CD4-positive, alpha-beta memory T cell (primary cell): ENCODE measurements at regions not wholly inside any gene's neighbourhood (a gene's known extent, or its start where the extent isn't known, plus 50 kb on each side); places are given as distances from the start of the nearest gene placed in this dataset.

ENCODE experiments used
- CTCF ChIA-PET: fragments of 350-600 bp; sonication (Branson Sonifier 250); formaldehyde crosslinking; loops from one replicate; lab custom pipeline; 2021; ENCODE audit warnings: inconsistent platforms; ENCODE audit not compliant: partially characterized antibody; lab: Charles Lee
- POLR2A ChIA-PET: fragments of 350-600 bp; sonication (Branson Sonifier 250); formaldehyde crosslinking; loops from one replicate; lab custom pipeline; 2021; ENCODE audit not compliant: partially characterized antibody; lab: Charles Lee
- DNase-seq, 5 donors: peaks; one replicate each; pipeline versions ENCODE4 v3.0.0 to v3.0.0-alpha.2; 2020 to 2022; ENCODE audit warnings: mixed read lengths in 1 of 5
- H3K27ac ChIP-seq: one replicate; pipeline ENCODE4 v1.7.0; 2013; ENCODE audit warnings: low read depth, low read length
- H3K27me3 ChIP-seq: 2 replicates; pipeline ENCODE4 v1.7.0; 2013; ENCODE audit warnings: mild to moderate bottlenecking, low read length, moderate library complexity; ENCODE audit not compliant: insufficient read depth
- H3K36me3 ChIP-seq: 2 replicates; pipeline ENCODE4 v1.7.0; 2013; ENCODE audit warnings: mild to moderate bottlenecking, low read length, moderate library complexity; ENCODE audit not compliant: insufficient read depth
- H3K4me1 ChIP-seq: 2 replicates; pipeline ENCODE4 v1.7.0; 2013; ENCODE audit warnings: mild to moderate bottlenecking, low read length, moderate library complexity; ENCODE audit not compliant: insufficient read depth
- H3K4me3 ChIP-seq, 2 donors: one replicate each; pipeline ENCODE4 v1.7.0; 2013; ENCODE audit warnings: low read length in 2 of 2, mild to moderate bottlenecking in 1 of 2
- H3K9me3 ChIP-seq, 2 donors: one replicate each; pipeline ENCODE4 v1.7.0; 2013; ENCODE audit warnings: low read length in 2 of 2, control low read depth in 1 of 2; ENCODE audit not compliant: control insufficient read depth in 1 of 2
- H3K27ac Mint-ChIP-seq, 7 donors: one replicate each; pipeline ENCODE4 v1.8.0; 2020 to 2021; ENCODE audit warnings: mixed read lengths in 7 of 7, mild to moderate bottlenecking in 6 of 7, inconsistent platforms in 3 of 7, moderate library complexity in 3 of 7
- H3K27me3 Mint-ChIP-seq, 2 donors: one replicate each; pipeline ENCODE4 v1.8.0; 2020 to 2021; ENCODE audit warnings: mixed read lengths in 2 of 2
- H3K36me3 Mint-ChIP-seq, 2 donors: one replicate each; pipeline ENCODE4 v1.8.0; 2020 to 2021; ENCODE audit warnings: mixed read lengths in 2 of 2, inconsistent platforms in 1 of 2, mild to moderate bottlenecking in 1 of 2
- H3K4me1 Mint-ChIP-seq, 4 donors: one replicate each; pipeline ENCODE4 v1.8.0; 2020 to 2021; ENCODE audit warnings: mixed read lengths in 4 of 4, mild to moderate bottlenecking in 1 of 4
- H3K4me3 Mint-ChIP-seq, 8 donors: one replicate each; pipeline ENCODE4 v1.8.0; 2020 to 2021; ENCODE audit warnings: mixed read lengths in 8 of 8, mild to moderate bottlenecking in 7 of 8, moderate library complexity in 6 of 8, inconsistent platforms in 3 of 8
- H3K9me3 Mint-ChIP-seq, 8 donors: one replicate each; pipeline ENCODE4 v1.8.0; 2020 to 2021; ENCODE audit warnings: mixed read lengths in 8 of 8, mild to moderate bottlenecking in 5 of 8, inconsistent platforms in 3 of 8, moderate library complexity in 1 of 8
- intact Hi-C: fragments of 100-400 bp; cut with micrococcal nuclease; formaldehyde crosslinking; loops from one replicate; pipeline ENCODE4 v1.15.1; 2023

DNA sequence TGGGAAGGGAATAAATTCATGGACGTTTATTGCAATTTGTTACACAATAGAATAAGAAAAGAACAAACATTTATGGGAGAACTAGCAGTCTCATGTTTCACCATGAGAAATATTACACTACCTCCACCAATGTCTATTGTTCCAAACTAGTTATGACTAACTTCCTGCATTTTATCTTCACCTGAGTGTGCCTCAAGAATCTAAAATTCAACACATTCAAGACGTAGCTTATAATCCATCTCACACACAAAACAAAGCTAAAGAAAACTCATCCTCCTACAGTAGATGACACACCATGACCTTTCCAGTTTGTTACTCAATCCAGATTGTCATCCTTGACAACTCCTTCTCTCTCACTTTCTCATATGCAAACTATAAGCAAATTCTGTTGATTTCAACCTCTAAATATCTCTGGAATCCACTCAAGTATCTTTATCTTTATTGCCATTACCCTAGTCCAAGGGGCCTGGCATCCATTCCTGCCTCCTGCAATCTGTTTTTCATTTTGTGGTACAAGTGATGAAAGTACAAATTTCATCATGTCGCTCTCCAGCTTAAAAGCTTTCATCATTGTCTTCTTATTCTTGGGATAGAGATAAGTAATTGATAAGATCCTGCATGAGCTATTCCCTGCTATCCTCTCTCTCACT lies 229.9 kb downstream of the NR2F2 start:
- H3K36me3 ChIP-seq: no peaks in the 10 kb centered on the region
- DNase-seq: no peak
- no peaks in the 10 kb centered on the region for H3K4me1 Mint-ChIP-seq
- no peaks in the 10 kb centered on the region for H3K4me1 ChIP-seq
- no peak overlapping the region for H3K27ac ChIP-seq
- H3K4me3 Mint-ChIP-seq: no peak overlapping the region
- intact Hi-C loops: no loop called here
- no peaks in the 10 kb centered on the region for H3K36me3 Mint-ChIP-seq
- no peaks in the 10 kb centered on the region for H3K27me3 ChIP-seq
- peaks cover 0 to 24% (median 11%) of the 10 kb centered on the region in 8 donors for H3K9me3 Mint-ChIP-seq
- ChIA-PET POLR2A (no interaction called here), CTCF (no interaction called here)
- H3K4me3 ChIP-seq: no peak overlapping the region
- H3K9me3 ChIP-seq: no peaks in the 10 kb centered on the region
- no peak overlapping the region for H3K27ac Mint-ChIP-seq
- H3K27me3 Mint-ChIP-seq: no peaks in the 10 kb centered on the region

DNA sequence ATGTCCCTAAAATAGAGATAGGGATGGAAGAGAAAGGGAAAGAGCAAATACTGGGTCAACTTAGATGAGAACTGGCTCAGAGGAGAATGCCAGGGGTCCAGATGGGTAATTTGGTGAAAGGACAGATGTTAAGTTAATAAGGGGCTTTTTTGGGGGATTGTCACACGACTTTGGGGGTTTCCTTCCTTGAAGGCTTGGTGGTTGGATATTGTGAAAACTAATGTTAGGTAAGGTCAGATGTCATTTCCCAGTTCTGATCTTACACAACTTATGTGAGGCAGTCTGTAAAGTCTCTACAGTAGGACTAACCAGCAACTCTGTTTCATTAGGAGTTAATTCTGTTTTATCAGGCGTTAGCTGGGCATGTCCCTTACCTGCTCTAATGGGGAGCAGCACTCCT lies 231.1 kb downstream of the NR2F2 start:
- H3K27me3 ChIP-seq: no peaks in the 10 kb centered on the region
- H3K27me3 Mint-ChIP-seq: no peaks in the 10 kb centered on the region
- no peak for DNase-seq
- no peak overlapping the region for H3K4me3 Mint-ChIP-seq
- ChIA-PET CTCF (no interaction called here), POLR2A (no interaction called here)
- intact Hi-C loops: no loop called here
- H3K27ac ChIP-seq: no peak overlapping the region
- no peaks in the 10 kb centered on the region for H3K4me1 Mint-ChIP-seq
- no peaks in the 10 kb centered on the region for H3K4me1 ChIP-seq
- H3K9me3 ChIP-seq: no peaks in the 10 kb centered on the region
- peaks cover 0 to 26% (median 12%) of the 10 kb centered on the region in 8 donors for H3K9me3 Mint-ChIP-seq
- H3K36me3 ChIP-seq: no peaks in the 10 kb centered on the region
- H3K4me3 ChIP-seq: no peak overlapping the region
- no peak overlapping the region for H3K27ac Mint-ChIP-seq
- H3K36me3 Mint-ChIP-seq: no peaks in the 10 kb centered on the region

DNA sequence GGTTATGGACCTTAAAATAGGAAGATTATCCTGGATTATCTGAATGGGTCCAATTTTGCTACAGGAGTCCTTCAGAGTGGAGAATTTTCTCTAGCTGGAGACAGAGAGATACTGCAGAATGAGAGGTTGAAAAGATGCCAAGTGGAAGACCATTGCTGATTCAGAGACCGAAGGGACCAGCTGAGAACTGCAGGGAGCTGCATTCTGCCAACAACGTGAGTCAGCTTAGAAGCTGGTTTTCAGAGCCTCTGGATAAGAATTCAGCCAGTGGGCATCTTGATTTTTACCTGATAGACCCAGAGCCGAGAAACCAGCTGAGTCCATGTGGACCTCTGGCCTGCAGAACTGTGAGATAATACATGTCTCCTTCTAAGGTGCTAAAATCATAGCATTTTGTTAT lies 234.0 kb downstream of the NR2F2 start:
- intact Hi-C loops: no loop called here
- no peaks in the 10 kb centered on the region for H3K4me1 Mint-ChIP-seq
- ChIA-PET POLR2A (no interaction called here), CTCF (no interaction called here)
- Histone ChIP-seq H3K4me1 (no peaks in the 10 kb centered on the region), H3K4me3 (no peak overlapping the region), H3K27me3 (no peaks in the 10 kb centered on the region), H3K27ac (no peak overlapping the region), H3K36me3 (no peaks in the 10 kb centered on the region), H3K9me3 (no peaks in the 10 kb centered on the region)
- peaks cover 0 to 27% (median 10%) of the 10 kb centered on the region in 8 donors for H3K9me3 Mint-ChIP-seq
- H3K27me3 Mint-ChIP-seq: no peaks in the 10 kb centered on the region
- H3K27ac Mint-ChIP-seq: no peak overlapping the region
- H3K36me3 Mint-ChIP-seq: no peaks in the 10 kb centered on the region
- no peak overlapping the region for H3K4me3 Mint-ChIP-seq
- DNase-seq: no peak

DNA sequence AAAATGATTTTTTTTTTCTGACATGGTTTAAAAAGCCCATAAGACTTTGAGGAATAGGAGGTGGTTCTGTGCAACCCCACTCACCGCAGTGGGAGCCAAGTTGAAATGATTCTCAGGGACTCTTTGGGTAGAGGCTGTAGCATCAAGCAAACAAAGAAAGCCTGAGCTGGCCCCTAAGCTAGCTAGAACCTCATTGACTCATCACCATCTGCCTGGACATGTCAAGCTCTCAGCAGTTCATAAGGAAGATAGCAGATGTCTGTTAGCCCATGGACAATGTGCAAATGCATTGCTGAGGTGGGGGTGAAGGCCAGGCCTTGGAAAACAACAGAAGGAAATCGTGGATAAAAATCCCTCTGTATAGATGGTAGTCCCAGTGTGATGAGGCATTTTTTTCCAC lies 234.8 kb downstream of the NR2F2 start:
- Histone ChIP-seq H3K36me3 (no peaks in the 10 kb centered on the region), H3K4me3 (no peak overlapping the region), H3K4me1 (no peaks in the 10 kb centered on the region), H3K27me3 (no peaks in the 10 kb centered on the region), H3K9me3 (no peaks in the 10 kb centered on the region), H3K27ac (no peak overlapping the region)
- ChIA-PET CTCF (no interaction called here), POLR2A (no interaction called here)
- H3K4me3 Mint-ChIP-seq: no peak overlapping the region
- DNase-seq: no peak
- no peaks in the 10 kb centered on the region for H3K27me3 Mint-ChIP-seq
- H3K9me3 Mint-ChIP-seq: peaks cover 0 to 28% (median 11%) of the 10 kb centered on the region in 8 donors
- H3K4me1 Mint-ChIP-seq: no peaks in the 10 kb centered on the region
- intact Hi-C loops: no loop called here
- no peak overlapping the region for H3K27ac Mint-ChIP-seq
- no peaks in the 10 kb centered on the region for H3K36me3 Mint-ChIP-seq

DNA sequence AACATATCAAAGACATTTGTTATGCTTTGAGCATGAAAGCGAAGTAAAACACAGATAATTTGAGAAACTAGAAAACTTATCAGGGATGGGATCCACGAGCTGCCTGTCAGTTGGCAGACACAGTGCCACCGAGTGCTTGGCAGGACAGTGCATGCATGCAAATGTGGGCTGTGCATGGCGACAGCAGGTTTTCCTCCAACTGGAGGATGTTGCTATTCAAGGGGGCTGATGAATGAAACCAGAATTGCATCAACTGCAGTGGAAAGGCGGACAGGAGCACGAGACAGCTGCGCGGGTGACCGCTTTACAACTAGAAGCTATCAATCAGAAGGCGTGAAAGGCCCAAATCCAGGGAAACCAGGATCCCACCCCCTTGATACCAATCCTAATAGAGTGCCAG lies 244.3 kb downstream of the NR2F2 start:
- Mint-ChIP-seq H3K4me3 (no peak overlapping the region), H3K9me3 (peaks cover 2 to 7% (median 3%) of the 10 kb centered on the region in 8 donors), H3K4me1 (no peaks in the 10 kb centered on the region), H3K36me3 (no peaks in the 10 kb centered on the region), H3K27ac (no peak overlapping the region), H3K27me3 (peaks cover 0 to 1% of the 10 kb centered on the region in 2 donors)
- DNase-seq: no peak
- H3K9me3 ChIP-seq: no peaks in the 10 kb centered on the region
- no peaks in the 10 kb centered on the region for H3K4me1 ChIP-seq
- intact Hi-C loops: no loop called here
- H3K27me3 ChIP-seq: no peaks in the 10 kb centered on the region
- no peak overlapping the region for H3K27ac ChIP-seq
- H3K4me3 ChIP-seq: no peak overlapping the region
- ChIA-PET POLR2A (no interaction called here), CTCF (no interaction called here)
- H3K36me3 ChIP-seq: no peaks in the 10 kb centered on the region

DNA sequence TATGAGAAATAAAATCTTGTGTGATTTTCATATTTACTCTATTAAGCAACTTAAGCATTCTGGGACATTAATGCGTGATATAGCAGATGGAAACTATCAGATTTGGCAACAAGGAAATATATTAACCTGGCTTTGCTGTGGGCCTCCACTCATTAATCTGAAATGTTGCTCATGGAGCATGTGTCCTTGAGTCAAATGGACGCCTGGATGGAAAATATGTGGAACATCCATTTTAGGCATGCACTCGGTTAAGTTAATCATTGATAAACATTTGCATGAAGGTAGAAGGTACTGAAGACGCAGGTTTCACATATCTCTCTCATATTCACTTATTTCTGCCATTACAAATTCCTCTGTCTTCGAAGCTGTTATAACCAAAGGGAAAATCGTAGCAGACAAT lies 246.1 kb downstream of the NR2F2 start:
- no peak overlapping the region for H3K4me3 Mint-ChIP-seq
- Histone ChIP-seq H3K4me3 (no peak overlapping the region), H3K9me3 (no peaks in the 10 kb centered on the region), H3K36me3 (no peaks in the 10 kb centered on the region), H3K27ac (no peak overlapping the region), H3K27me3 (no peaks in the 10 kb centered on the region), H3K4me1 (no peaks in the 10 kb centered on the region)
- H3K27me3 Mint-ChIP-seq: peaks cover 0 to 1% of the 10 kb centered on the region in 2 donors
- no peak overlapping the region for H3K27ac Mint-ChIP-seq
- no peaks in the 10 kb centered on the region for H3K4me1 Mint-ChIP-seq
- ChIA-PET POLR2A (no interaction called here), CTCF (no interaction called here)
- intact Hi-C loops: no loop called here
- no peak for DNase-seq
- no peaks in the 10 kb centered on the region for H3K36me3 Mint-ChIP-seq
- H3K9me3 Mint-ChIP-seq: peaks cover 2 to 7% (median 3%) of the 10 kb centered on the region in 8 donors

DNA sequence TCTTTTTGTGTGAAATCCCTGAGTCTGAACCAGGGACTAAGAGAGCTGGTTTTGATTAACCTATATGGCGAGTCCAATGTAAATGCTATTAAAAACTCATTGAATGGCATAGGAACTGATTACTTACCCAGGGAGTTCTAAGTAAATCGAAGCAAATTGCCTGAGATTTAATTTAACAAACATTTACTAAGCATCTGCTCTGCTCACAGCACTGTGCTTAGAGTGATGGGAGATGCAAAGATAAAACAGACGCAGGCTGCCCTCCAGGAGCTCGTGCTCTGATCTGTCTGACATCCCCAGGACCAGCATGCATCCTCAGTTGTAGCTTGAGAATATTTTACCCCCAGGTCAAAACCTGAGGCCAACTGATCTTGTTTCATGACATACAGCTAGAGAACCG lies 247.9 kb downstream of the NR2F2 start:
- H3K4me1 Mint-ChIP-seq: no peaks in the 10 kb centered on the region
- ChIA-PET POLR2A (no interaction called here), CTCF (no interaction called here)
- H3K27me3 Mint-ChIP-seq: peaks cover 0 to 3% of the 10 kb centered on the region in 2 donors
- H3K36me3 Mint-ChIP-seq: no peaks in the 10 kb centered on the region
- H3K9me3 Mint-ChIP-seq: peaks cover 0 to 5% (median 3%) of the 10 kb centered on the region in 8 donors
- no peaks in the 10 kb centered on the region for H3K9me3 ChIP-seq
- H3K27ac Mint-ChIP-seq: no peak overlapping the region
- no peaks in the 10 kb centered on the region for H3K4me1 ChIP-seq
- no peaks in the 10 kb centered on the region for H3K36me3 ChIP-seq
- H3K27ac ChIP-seq: no peak overlapping the region
- H3K27me3 ChIP-seq: no peaks in the 10 kb centered on the region
- no peak for DNase-seq
- intact Hi-C loops: no loop called here
- no peak overlapping the region for H3K4me3 Mint-ChIP-seq
- H3K4me3 ChIP-seq: no peak overlapping the region

DNA sequence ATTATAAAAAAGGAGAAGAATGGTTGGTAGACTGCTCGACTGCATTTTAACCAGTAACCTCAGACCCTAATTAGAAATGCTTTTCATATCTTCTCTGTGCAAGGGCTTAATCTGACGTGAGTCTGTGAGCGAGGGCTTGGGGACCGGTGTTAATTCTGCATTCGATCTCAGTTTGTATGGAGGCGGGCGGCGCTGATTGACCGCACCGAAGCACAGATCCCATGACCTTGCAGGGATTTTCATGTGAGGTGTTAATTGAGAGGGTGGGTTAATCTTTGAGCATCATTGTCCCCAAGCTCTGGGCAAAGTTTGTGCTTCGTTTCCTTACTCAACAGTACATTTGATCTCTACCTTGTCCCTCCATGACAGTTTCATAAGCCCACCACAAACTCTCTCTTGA lies 250.9 kb downstream of the NR2F2 start:
- Histone ChIP-seq H3K9me3 (no peaks in the 10 kb centered on the region), H3K4me3 (no peak overlapping the region), H3K27me3 (no peaks in the 10 kb centered on the region), H3K27ac (no peak overlapping the region), H3K4me1 (no peaks in the 10 kb centered on the region), H3K36me3 (no peaks in the 10 kb centered on the region)
- ChIA-PET POLR2A (no interaction called here), CTCF (no interaction called here)
- Mint-ChIP-seq H3K36me3 (no peaks in the 10 kb centered on the region), H3K27ac (no peak overlapping the region), H3K27me3 (peaks cover 0 to 1% of the 10 kb centered on the region in 2 donors), H3K9me3 (peaks cover 0 to 3% (median 0%) of the 10 kb centered on the region in 8 donors), H3K4me3 (no peak overlapping the region), H3K4me1 (no peaks in the 10 kb centered on the region)
- intact Hi-C loops: no loop called here
- no peak for DNase-seq
